Esophagus muscularis mucosa (tissue), 4 donors: ENCODE measurements at regions not wholly inside any gene's neighbourhood (a gene's known extent, or its start where the extent isn't known, plus 50 kb on each side); places are given as distances from the start of the nearest gene placed in this dataset.

Source experiments
- DNase-seq: peaks from one replicate; pipeline ENCODE4 v3.0.0-alpha.2; 2017; ENCODE audit errors: extremely low spot score
- H3K27ac ChIP-seq, 4 donors: fragments of 200-600 bp; sonication (generic); replicated peaks in 1 of 4; 1 replicate in 3 of 4; 2 replicates in 1 of 4; pipeline ENCODE4 v1.5.1; 2016 to 2019; ENCODE audit warnings: mild to moderate bottlenecking in 1 of 4
- H3K27me3 ChIP-seq, 4 donors: fragments of 200-600 bp; sonication (generic); one replicate each; pipeline versions ENCODE4 v1.5.1 to v1.6.0; 2016 to 2019
- H3K36me3 ChIP-seq, 4 donors: fragments of 200-600 bp; sonication (generic); one replicate each; pipeline ENCODE4 v1.5.1; 2016 to 2019
- H3K4me1 ChIP-seq, 4 donors: fragments of 200-600 bp; sonication (generic); one replicate each; pipeline ENCODE4 v1.5.1; 2016 to 2019
- H3K4me3 ChIP-seq, 4 donors: fragments of 200-600 bp; sonication (generic); 1 replicate in 2 of 4; 2 replicates in 2 of 4; pipeline ENCODE4 v1.5.1; 2016 to 2019; ENCODE audit warnings: mild to moderate bottlenecking in 4 of 4, moderate library complexity in 1 of 4
- H3K9me3 ChIP-seq, 4 donors: fragments of 200-600 bp; sonication (generic); 1 replicate in 3 of 4; 2 replicates in 1 of 4; pipeline ENCODE4 v1.5.1; 2016 to 2019
- EP300 ChIP-seq: sonication (generic); formaldehyde crosslinking; IDR thresholded peaks from one replicate; pipeline ENCODE4 v1.6.1; 2017; ENCODE audit warnings: antibody characterized with exemption
- POLR2A ChIP-seq: fragments of 450-650 bp; IDR thresholded peaks from one replicate; pipeline ENCODE4 v1.6.1; 2017; ENCODE audit warnings: antibody characterized with exemption, moderate library complexity, mild to moderate bottlenecking, low read depth
- POLR2AphosphoS5 ChIP-seq, 2 donors: sonication (generic); formaldehyde crosslinking; IDR thresholded peaks; one replicate each; pipeline ENCODE4 v1.6.1; 2017; ENCODE audit warnings: antibody characterized with exemption in 2 of 2
- WGBS: methylation state at CpG from one replicate; pipeline ENCODE4 v1.1.5; 2018; 5-methylcytosine and 5-hydroxymethylcytosine counted together
- intact Hi-C: fragments of 100-400 bp; cut with DNase I; formaldehyde crosslinking; loops from one replicate; pipeline ENCODE4 v1.15.1; 2023
- TF ChIP-seq, protein P1 (sequence below), 3 experiments: fragments of 200-600 bp in 2 of 3; fragments of 450-650 bp in 1 of 3; sonication (generic) in 2 of 3; IDR thresholded peaks; one replicate each; pipeline ENCODE4 v1.5.1; 2017 to 2019; ENCODE audit warnings: antibody characterized with exemption in 3 of 3, mild to moderate bottlenecking in 2 of 3, moderate library complexity in 1 of 3

DNA sequence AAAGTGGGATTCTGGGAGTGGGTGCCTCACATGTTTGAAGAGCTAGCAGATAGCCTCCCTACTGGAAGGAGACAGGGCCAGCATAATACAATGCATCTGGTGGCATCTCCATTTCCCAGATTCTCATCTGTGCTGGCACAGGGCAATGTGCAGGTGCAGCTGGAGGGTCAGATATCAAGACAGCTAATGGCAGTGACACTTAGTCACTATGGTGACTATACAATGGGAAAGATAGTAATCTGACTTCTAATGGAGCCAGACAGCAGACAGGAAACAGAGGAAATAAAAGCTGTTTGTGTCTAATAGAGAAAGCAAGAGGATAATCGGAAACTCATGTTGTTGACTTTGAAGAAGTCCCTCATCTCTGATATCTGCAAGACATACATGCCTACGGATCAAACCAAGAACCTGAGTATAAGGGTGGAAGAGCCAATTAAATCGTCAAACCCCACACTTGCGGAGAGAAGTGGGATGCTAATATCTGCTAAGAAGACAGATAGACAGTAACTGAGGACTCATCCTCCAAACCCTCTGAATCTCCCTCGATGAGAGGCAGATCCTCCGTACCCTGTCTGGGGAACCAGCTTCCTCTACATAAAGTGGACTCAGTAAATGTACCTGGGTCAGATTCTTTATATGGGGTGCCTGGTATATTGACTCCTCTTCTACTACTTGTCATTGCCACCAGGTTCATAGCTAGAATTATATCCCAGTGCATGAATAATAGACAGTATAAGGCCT is 692.7 kb downstream of the SOCS6 start:
- TF ChIP-seq, protein P1, sequence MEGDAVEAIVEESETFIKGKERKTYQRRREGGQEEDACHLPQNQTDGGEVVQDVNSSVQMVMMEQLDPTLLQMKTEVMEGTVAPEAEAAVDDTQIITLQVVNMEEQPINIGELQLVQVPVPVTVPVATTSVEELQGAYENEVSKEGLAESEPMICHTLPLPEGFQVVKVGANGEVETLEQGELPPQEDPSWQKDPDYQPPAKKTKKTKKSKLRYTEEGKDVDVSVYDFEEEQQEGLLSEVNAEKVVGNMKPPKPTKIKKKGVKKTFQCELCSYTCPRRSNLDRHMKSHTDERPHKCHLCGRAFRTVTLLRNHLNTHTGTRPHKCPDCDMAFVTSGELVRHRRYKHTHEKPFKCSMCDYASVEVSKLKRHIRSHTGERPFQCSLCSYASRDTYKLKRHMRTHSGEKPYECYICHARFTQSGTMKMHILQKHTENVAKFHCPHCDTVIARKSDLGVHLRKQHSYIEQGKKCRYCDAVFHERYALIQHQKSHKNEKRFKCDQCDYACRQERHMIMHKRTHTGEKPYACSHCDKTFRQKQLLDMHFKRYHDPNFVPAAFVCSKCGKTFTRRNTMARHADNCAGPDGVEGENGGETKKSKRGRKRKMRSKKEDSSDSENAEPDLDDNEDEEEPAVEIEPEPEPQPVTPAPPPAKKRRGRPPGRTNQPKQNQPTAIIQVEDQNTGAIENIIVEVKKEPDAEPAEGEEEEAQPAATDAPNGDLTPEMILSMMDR (IDR thresholded peaks at IDR 0.05) = no peak
- TF ChIP-seq EP300 = no peak
- no peak for TF ChIP-seq POLR2AphosphoS5 (IDR thresholded peaks at IDR 0.05)
- TF ChIP-seq POLR2A = no peak
- Histone ChIP-seq H3K36me3 (no peaks in the 10 kb centered on the region), H3K4me1 (no peaks in the 10 kb centered on the region), H3K4me3 (no peak overlapping the region), H3K27me3 (no peaks in the 10 kb centered on the region), H3K9me3 (peaks cover 0 to 8% (median 0%) of the 10 kb centered on the region in 4 donors), H3K27ac (no peak overlapping the region)
- intact Hi-C loops = no loop called here
- peak; percentile 70 for DNase-seq
- WGBS = 78% methylated on average over 6 of the region's 6 CpGs

DNA sequence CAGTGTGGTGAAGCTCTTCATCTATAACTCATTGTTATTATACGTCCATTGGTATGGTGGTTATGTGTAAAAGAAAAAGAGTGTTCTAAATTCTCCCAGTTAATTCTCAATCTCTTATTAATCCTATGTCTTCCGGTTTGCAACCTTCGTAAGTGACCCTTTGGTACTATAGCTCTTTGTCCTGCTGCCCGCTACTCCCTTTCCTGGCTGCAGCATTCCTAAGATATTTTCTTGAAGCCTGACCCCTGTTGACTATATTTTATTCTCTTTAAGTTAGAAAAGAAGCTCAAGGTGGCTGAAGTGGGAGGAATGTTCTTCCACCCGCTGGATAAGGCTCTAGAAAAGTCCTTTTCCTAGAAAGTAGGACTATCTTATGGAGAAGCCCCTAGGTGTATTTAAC is 684.8 kb downstream of the SOCS6 start:
- H3K27me3 ChIP-seq = no peaks in the 10 kb centered on the region
- H3K4me3 ChIP-seq = no peak overlapping the region
- TF ChIP-seq POLR2A = no peak
- TF ChIP-seq, protein P1 (IDR thresholded peaks at IDR 0.05) = no peak
- no peak for TF ChIP-seq POLR2AphosphoS5 (IDR thresholded peaks at IDR 0.05)
- TF ChIP-seq EP300 = no peak
- H3K36me3 ChIP-seq = no peaks in the 10 kb centered on the region
- no peaks in the 10 kb centered on the region for H3K4me1 ChIP-seq
- intact Hi-C loops = no loop called here
- WGBS = 68% methylated on average over 5 of the region's 5 CpGs
- H3K27ac ChIP-seq = no peak overlapping the region
- H3K9me3 ChIP-seq = no peaks in the 10 kb centered on the region
- DNase-seq = no peak

DNA sequence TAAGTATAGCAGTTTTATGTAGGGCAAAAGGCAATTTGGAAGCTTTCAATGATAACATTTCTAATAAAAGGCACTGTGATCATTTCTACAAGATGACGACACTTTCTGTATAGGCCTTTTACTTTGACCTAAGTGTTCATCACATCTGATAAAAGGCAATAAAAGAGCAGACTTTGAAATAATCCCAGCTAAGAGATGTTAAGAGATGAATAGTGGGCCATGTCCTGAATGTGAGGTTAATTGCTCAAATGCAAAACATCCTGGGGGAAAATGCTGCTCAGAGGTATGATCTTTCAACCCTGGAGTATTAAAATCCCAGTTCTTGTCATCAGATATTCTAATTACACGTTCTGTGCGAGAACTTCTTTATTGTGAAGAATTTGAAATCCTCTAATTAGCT is 677.6 kb downstream of the SOCS6 start:
- Histone ChIP-seq H3K9me3 (no peaks in the 10 kb centered on the region), H3K4me3 (no peak overlapping the region), H3K36me3 (no peaks in the 10 kb centered on the region), H3K27ac (no peak overlapping the region), H3K4me1 (no peaks in the 10 kb centered on the region), H3K27me3 (no peaks in the 10 kb centered on the region)
- intact Hi-C loops = no loop called here
- no peak for DNase-seq
- WGBS = 77% methylated on average over 3 of the region's 3 CpGs
- TF ChIP-seq, protein P1 (IDR thresholded peaks at IDR 0.05) = no peak
- TF ChIP-seq POLR2A = no peak

DNA sequence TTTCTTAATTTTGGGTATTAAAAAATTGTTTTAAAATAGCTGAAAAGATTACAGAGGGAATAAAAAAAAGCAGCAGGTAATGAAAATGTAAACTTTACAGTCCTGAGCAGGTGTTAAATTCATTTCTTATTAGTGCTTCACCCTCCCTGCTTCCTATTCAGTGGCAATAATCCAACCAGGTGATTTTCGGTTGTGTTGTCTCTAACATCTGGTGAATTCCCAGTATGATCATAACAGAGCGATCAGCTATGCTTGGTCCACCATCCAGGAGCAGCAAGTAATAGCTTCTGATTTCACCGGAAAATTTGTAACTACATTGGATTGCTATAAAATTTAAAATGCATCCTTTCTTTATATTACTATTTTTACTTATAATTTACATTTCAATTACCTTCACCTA is 673.1 kb downstream of the SOCS6 start:
- no peaks in the 10 kb centered on the region for H3K9me3 ChIP-seq
- H3K27ac ChIP-seq = no peak overlapping the region
- no peak for TF ChIP-seq EP300
- no peak for TF ChIP-seq POLR2AphosphoS5 (IDR thresholded peaks at IDR 0.05)
- no peak for TF ChIP-seq POLR2A
- TF ChIP-seq, protein P1 (IDR thresholded peaks at IDR 0.05) = no peak
- H3K4me3 ChIP-seq = no peak overlapping the region
- 90% methylated on average over 3 of the region's 3 CpGs for WGBS
- H3K36me3 ChIP-seq = no peaks in the 10 kb centered on the region
- H3K4me1 ChIP-seq = no peaks in the 10 kb centered on the region
- no peak for DNase-seq
- intact Hi-C loops = no loop called here
- H3K27me3 ChIP-seq = no peaks in the 10 kb centered on the region

DNA sequence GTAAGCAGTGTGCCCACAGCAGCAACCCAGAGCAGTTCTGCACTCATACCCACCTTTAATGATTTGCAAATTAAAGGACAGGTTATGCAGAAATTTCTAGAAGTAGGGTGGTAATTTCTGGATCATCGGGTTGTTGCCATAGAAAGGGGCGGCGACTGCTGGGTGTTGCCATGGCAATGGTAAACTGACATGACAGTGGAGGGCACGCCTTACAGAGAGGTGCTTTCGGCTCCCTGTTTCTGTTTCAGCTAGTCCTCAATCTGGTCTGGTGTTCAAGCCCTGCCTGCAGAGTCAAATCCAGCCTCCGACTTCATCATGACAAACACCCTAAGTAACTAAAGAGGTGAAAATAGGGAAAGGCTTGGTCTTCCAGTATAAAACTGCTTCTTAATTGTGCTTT is 667.7 kb downstream of the SOCS6 start:
- no peak for DNase-seq
- Histone ChIP-seq H3K27ac (no peak overlapping the region), H3K4me1 (no peaks in the 10 kb centered on the region), H3K27me3 (no peaks in the 10 kb centered on the region), H3K4me3 (no peak overlapping the region), H3K9me3 (no peaks in the 10 kb centered on the region), H3K36me3 (no peaks in the 10 kb centered on the region)
- intact Hi-C loops = no loop called here
- WGBS = 82% methylated on average over 6 of the region's 6 CpGs
- no peak for TF ChIP-seq POLR2A
- TF ChIP-seq, protein P1 (IDR thresholded peaks at IDR 0.05) = no peak
- no peak for TF ChIP-seq POLR2AphosphoS5 (IDR thresholded peaks at IDR 0.05)
- TF ChIP-seq EP300 = no peak
